Left lung (tissue), 4 donors: ENCODE measurements at regions not wholly inside any gene's neighbourhood (a gene's known extent, or its start where the extent isn't known, plus 50 kb on each side); places are given as distances from the start of the nearest gene placed in this dataset.

Experiments used
- ATAC-seq: fragments of 200-7000 bp; cut with Tn5 transposase; one replicate; pipeline ENCODE4 v1.9.1; 2020; ENCODE audit warnings: moderate library complexity
- DNase-seq, 4 donors: peaks; one replicate each; pipeline ENCODE4 v3.0.0-alpha.2; 2013 to 2020
- H3K27ac ChIP-seq, 2 donors: fragments of 200-600 bp; sonication (generic) in 1 of 2; one replicate each; pipeline versions ENCODE4 v1.5.0 to v1.8.0; 2020 to 2021
- H3K27me3 ChIP-seq, 2 donors: fragments of 200-600 bp; sonication (generic) in 1 of 2; one replicate each; pipeline versions ENCODE4 v1.5.0 to v1.8.0; 2020 to 2021
- H3K36me3 ChIP-seq, 2 donors: fragments of 200-600 bp; sonication (generic) in 1 of 2; one replicate each; pipeline versions ENCODE4 v1.5.0 to v1.8.0; 2020 to 2021
- H3K4me1 ChIP-seq, 2 donors: fragments of 200-600 bp; one replicate each; pipeline ENCODE4 v1.8.0; 2021
- H3K4me3 ChIP-seq, 2 donors: fragments of 200-600 bp; sonication (generic) in 1 of 2; one replicate each; pipeline versions ENCODE4 v1.5.0 to v1.8.0; 2020 to 2021; ENCODE audit warnings: mild to moderate bottlenecking in 1 of 2
- H3K9me3 ChIP-seq, 2 donors: fragments of 200-600 bp; sonication (generic) in 1 of 2; one replicate each; pipeline versions ENCODE4 v1.5.0 to v1.8.0; 2020 to 2021
- CTCF ChIP-seq, 2 donors: fragments of 200-600 bp; sonication (generic) in 1 of 2; IDR thresholded peaks; one replicate each; pipeline versions ENCODE4 v1.5.0 to v1.8.0; 2021; ENCODE audit warnings: antibody characterized with exemption in 2 of 2
- intact Hi-C, 2 donors: fragments of 100-400 bp; cut with DNase I; formaldehyde crosslinking; loops; one replicate each; pipeline versions ENCODE4 v1.11.2 to v1.14.2; 2022
- donor health status: DM: no; HTN: yes; CAD: no.
- donor health status: DM: no; HTN: no; CAD: no.

- ATAC-seq (peak; percentile 18), DNase-seq (peak in 1 of 4 donors; percentile 7)
- Histone ChIP-seq H3K9me3 (no peaks in the 10 kb centered on the region), H3K27ac (no peak overlapping the region), H3K36me3 (no peaks in the 10 kb centered on the region), H3K4me1 (no peaks in the 10 kb centered on the region), H3K27me3 (peaks cover 0 to 40% of the 10 kb centered on the region in 2 donors), H3K4me3 (no peak overlapping the region)
- intact Hi-C loops: no loop called here
- TF ChIP-seq CTCF (IDR thresholded peaks at IDR 0.05): no peak
Observed at GRCh38 chr5:2039180-2039531, 156.4 kb upstream of the IRX4 start.

- Histone ChIP-seq H3K36me3 (no peaks in the 10 kb centered on the region), H3K4me3 (peak overlapping the region; percentile 29 to 38), H3K4me1 (no peaks in the 10 kb centered on the region), H3K9me3 (no peaks in the 10 kb centered on the region), H3K27ac (no peak overlapping the region), H3K27me3 (peaks cover 0 to 42% of the 10 kb centered on the region in 2 donors)
- DNase-seq: peak; percentile 32 to 92 (median 56)
- peak; percentile 68 to 69 for TF ChIP-seq CTCF (IDR thresholded peaks at IDR 0.05)
- ATAC-seq: peak; percentile 99
- intact Hi-C loops: no loop called here
Observed at GRCh38 chr5:2038321-2039179, 155.8 kb upstream of the IRX4 start.

GRCh38 chr5:2036885-2037284, 154.2 kb upstream of the IRX4 start:
- H3K9me3 ChIP-seq: peaks cover 0 to 2% of the 10 kb centered on the region in 2 donors
- H3K4me1 ChIP-seq: no peaks in the 10 kb centered on the region
- TF ChIP-seq CTCF (IDR thresholded peaks at IDR 0.05): no peak
- ATAC-seq: no peak
- H3K27me3 ChIP-seq: peaks cover 0 to 56% of the 10 kb centered on the region in 2 donors
- intact Hi-C loops: no loop called here
- no peak for DNase-seq
- no peaks in the 10 kb centered on the region for H3K36me3 ChIP-seq
- no peak overlapping the region for H3K4me3 ChIP-seq
- no peak overlapping the region for H3K27ac ChIP-seq

- no peak for TF ChIP-seq CTCF (IDR thresholded peaks at IDR 0.05)
- peaks cover 0 to 2% of the 10 kb centered on the region in 2 donors for H3K9me3 ChIP-seq
- no peak overlapping the region for H3K27ac ChIP-seq
- H3K4me3 ChIP-seq: no peak overlapping the region
- peaks cover 0 to 48% of the 10 kb centered on the region in 2 donors for H3K27me3 ChIP-seq
- no peaks in the 10 kb centered on the region for H3K4me1 ChIP-seq
- no peaks in the 10 kb centered on the region for H3K36me3 ChIP-seq
- intact Hi-C loops: no loop called here
- DNase-seq: no peak
- no peak for ATAC-seq
Observed at GRCh38 chr5:2032432-2032831, 149.7 kb upstream of the IRX4 start.

- ATAC-seq (no peak), DNase-seq (no peak)
- Histone ChIP-seq H3K4me3 (no peak overlapping the region), H3K27me3 (peaks cover 0 to 40% of the 10 kb centered on the region in 2 donors), H3K4me1 (no peaks in the 10 kb centered on the region), H3K27ac (no peak overlapping the region), H3K9me3 (peaks cover 0 to 2% of the 10 kb centered on the region in 2 donors), H3K36me3 (no peaks in the 10 kb centered on the region)
- TF ChIP-seq CTCF (IDR thresholded peaks at IDR 0.05): no peak
- intact Hi-C loops: no loop called here
Observed at GRCh38 chr5:2031581-2031980, 148.9 kb upstream of the IRX4 start.
